ENCODE measurements at regions not wholly inside any gene's neighbourhood (a gene's known extent, or its start where the extent isn't known, plus 50 kb on each side); places are given as distances from the start of the nearest gene placed in this dataset.

DNA sequence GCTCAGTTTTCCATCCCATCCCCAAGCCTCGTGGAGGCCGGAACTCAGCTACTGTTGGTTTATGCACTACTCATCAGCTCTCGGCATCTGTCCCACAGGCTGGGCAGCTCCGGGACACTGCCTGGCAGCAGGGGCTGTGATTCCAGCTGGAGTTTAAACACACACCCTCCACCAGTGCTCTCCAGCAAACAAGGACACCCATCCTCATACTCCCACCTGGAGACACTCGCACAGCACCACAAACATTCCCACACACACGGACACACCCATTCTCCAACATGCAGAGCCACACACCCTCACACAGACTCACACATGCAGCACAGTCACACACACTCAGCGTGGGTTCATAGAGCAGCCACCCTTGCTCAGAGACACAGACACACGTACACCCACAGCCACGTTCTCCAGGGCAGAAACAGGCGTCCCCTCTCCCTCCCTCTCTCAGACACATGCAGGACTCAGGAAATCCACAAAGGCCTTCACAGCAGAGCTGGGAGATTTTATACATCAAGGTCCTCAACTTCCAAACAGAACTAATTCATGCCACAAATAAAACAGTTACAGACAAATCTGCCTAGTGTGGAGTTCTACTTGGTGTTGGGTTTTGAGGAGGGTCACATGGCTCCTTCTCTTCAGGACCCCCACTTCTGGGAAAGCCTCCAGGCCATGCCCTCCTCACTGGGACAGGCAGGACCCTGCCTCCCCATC is 785.4 kb downstream of the UQCRFS1 start:
- no TSS peak for BruUV-seq (replicated peaks)
- Histone ChIP-seq H4K20me1 (ENCODE audit: insufficient read depth) (no peaks in the 10 kb centered on the region), H3K4me3 (no peak overlapping the region), H3K9me2 (ENCODE audit: insufficient read depth) (no peaks in the 10 kb centered on the region), H3K79me2 (ENCODE audit: low read depth) (no peaks in the 10 kb centered on the region), H3F3A (ENCODE audit: insufficient read depth, low read depth) (no peaks in the 10 kb centered on the region), H3K27me3 (ENCODE audit: insufficient read depth, low read depth) (peaks cover 26% of the 10 kb centered on the region; the same call in 1 of the 2 replicates), H3K9me3 (ENCODE audit: insufficient read depth, low read depth) (no peaks in the 10 kb centered on the region), H2AFZ (no peak overlapping the region), H3K36me3 (ENCODE audit: low read depth) (no peaks in the 10 kb centered on the region), H3K27ac (no peak overlapping the region), H3K4me1 (replicated peaks; ENCODE audit: insufficient read depth) (no peaks in the 10 kb centered on the region), H3K4me2 (no peak overlapping the region)
- intact Hi-C loops (cut with micrococcal nuclease; ENCODE audit: unreplicated experiment), result no loop called here
- TF ChIP-seq, protein P1, sequence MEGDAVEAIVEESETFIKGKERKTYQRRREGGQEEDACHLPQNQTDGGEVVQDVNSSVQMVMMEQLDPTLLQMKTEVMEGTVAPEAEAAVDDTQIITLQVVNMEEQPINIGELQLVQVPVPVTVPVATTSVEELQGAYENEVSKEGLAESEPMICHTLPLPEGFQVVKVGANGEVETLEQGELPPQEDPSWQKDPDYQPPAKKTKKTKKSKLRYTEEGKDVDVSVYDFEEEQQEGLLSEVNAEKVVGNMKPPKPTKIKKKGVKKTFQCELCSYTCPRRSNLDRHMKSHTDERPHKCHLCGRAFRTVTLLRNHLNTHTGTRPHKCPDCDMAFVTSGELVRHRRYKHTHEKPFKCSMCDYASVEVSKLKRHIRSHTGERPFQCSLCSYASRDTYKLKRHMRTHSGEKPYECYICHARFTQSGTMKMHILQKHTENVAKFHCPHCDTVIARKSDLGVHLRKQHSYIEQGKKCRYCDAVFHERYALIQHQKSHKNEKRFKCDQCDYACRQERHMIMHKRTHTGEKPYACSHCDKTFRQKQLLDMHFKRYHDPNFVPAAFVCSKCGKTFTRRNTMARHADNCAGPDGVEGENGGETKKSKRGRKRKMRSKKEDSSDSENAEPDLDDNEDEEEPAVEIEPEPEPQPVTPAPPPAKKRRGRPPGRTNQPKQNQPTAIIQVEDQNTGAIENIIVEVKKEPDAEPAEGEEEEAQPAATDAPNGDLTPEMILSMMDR (conservative IDR thresholded peaks at IDR 0.05), result no peak
- no peak for TF ChIP-seq EZH2 (IDR thresholded peaks at IDR 0.05; ENCODE audit: low read depth)
- ChIA-PET POLR2A (ENCODE audit: unreplicated experiment) (no interaction called here), CTCF (no interaction called here)
- no peak for DNase-seq

DNA sequence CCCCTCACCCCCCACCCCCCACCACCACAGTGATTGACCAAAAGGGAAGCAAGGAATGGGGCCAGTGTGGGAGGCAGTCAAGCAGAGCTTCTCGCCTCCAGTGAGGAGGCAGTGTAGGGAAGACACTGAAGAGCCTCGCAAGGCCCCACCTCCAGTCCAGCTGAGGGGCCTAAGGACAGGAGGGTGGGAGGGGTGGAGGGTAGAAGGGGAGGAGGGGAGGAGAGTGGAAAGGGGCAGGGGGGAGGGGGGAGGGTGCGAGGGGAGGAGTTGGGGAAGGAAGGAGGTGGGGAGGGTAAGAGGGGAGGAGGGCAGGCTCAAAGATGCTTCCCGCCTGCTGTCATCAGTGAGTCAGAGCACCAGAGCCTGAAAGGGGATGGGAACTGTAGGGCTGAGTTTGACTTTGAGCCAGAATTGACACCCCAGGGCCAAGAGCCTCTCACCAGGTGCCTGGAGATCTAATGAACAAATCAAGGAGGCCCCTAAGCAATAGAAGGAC is 786.2 kb downstream of the UQCRFS1 start:
- no peak overlapping the region for H3K4me2 ChIP-seq
- POLR2A ChIA-PET (ENCODE audit: unreplicated experiment), result no interaction called here
- H3K4me1 ChIP-seq (replicated peaks; ENCODE audit: insufficient read depth), result no peaks in the 10 kb centered on the region
- H3K9me2 ChIP-seq (ENCODE audit: insufficient read depth), result no peaks in the 10 kb centered on the region
- no peaks in the 10 kb centered on the region for H3K36me3 ChIP-seq (ENCODE audit: low read depth)
- no peak for DNase-seq
- H3K4me3 ChIP-seq, result no peak overlapping the region
- no peak overlapping the region for H2AFZ ChIP-seq
- TF ChIP-seq EZH2 (IDR thresholded peaks at IDR 0.05; ENCODE audit: low read depth), result no peak
- TF ChIP-seq, protein P1 (conservative IDR thresholded peaks at IDR 0.05), result no peak
- H3K9me3 ChIP-seq (ENCODE audit: insufficient read depth, low read depth), result no peaks in the 10 kb centered on the region
- no TSS peak for BruUV-seq (replicated peaks)
- no peak overlapping the region for H3K27ac ChIP-seq
- intact Hi-C loops (cut with micrococcal nuclease; ENCODE audit: unreplicated experiment), result no loop called here
- H4K20me1 ChIP-seq (ENCODE audit: insufficient read depth), result no peaks in the 10 kb centered on the region
- peaks cover 30% of the 10 kb centered on the region for H3K27me3 ChIP-seq (ENCODE audit: insufficient read depth, low read depth)
- no peaks in the 10 kb centered on the region for H3K79me2 ChIP-seq (ENCODE audit: low read depth)
- CTCF ChIA-PET, result no interaction called here
- H3F3A ChIP-seq (ENCODE audit: insufficient read depth, low read depth), result no peaks in the 10 kb centered on the region

DNA sequence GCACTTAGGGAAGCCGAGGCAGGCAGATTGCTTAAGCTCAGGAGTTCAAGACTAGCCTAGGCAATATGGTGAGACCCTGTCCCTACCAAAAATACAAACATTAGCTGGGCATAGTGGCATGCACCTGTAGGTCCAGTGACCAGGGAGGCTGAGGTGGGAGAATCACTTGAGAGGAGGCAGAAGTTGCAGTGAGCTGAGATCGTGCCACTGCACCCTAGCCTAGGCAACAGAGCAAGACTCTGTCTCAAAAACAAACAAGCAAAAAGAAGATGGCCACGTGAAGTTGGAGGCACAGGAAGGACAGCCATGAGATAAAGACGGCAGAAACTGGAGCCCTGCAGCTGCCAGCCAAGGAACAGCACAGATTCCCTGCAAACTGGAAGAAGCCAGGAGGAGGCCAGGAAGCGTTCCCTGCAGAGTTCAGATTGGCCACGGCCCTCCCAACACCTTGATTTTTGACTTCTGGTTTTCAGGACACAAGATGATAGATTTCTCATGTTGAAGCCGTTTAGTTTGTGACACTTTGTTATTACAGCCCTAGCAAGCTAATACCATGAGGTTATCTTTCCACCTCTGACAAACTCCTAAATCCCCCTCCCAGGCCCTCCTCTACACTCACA is 786.7 kb downstream of the UQCRFS1 start:
- BruUV-seq (replicated peaks), result no TSS peak
- H3K36me3 ChIP-seq (ENCODE audit: low read depth), result no peaks in the 10 kb centered on the region
- no peak overlapping the region for H3K4me3 ChIP-seq
- no peak overlapping the region for H3K4me2 ChIP-seq
- intact Hi-C loops (cut with micrococcal nuclease; ENCODE audit: unreplicated experiment), result no loop called here
- TF ChIP-seq EZH2 (IDR thresholded peaks at IDR 0.05; ENCODE audit: low read depth), result no peak
- TF ChIP-seq, protein P1 (conservative IDR thresholded peaks at IDR 0.05), result no peak
- H3K4me1 ChIP-seq (replicated peaks; ENCODE audit: insufficient read depth), result no peaks in the 10 kb centered on the region
- H3K27ac ChIP-seq, result no peak overlapping the region
- no peaks in the 10 kb centered on the region for H3K79me2 ChIP-seq (ENCODE audit: low read depth)
- H3K9me3 ChIP-seq (ENCODE audit: insufficient read depth, low read depth), result no peaks in the 10 kb centered on the region
- peaks cover 35% of the 10 kb centered on the region for H3K27me3 ChIP-seq (ENCODE audit: insufficient read depth, low read depth)
- H3K9me2 ChIP-seq (ENCODE audit: insufficient read depth), result no peaks in the 10 kb centered on the region
- no peaks in the 10 kb centered on the region for H3F3A ChIP-seq (ENCODE audit: insufficient read depth, low read depth)
- DNase-seq, result no peak
- POLR2A ChIA-PET (ENCODE audit: unreplicated experiment), result no interaction called here
- H4K20me1 ChIP-seq (ENCODE audit: insufficient read depth), result no peaks in the 10 kb centered on the region
- CTCF ChIA-PET, result no interaction called here
- no peak overlapping the region for H2AFZ ChIP-seq

All from PC-9 (cell line).